ENCODE measurements at regions not wholly inside any gene's neighbourhood (a gene's known extent, or its start where the extent isn't known, plus 50 kb on each side); places are given as distances from the start of the nearest gene placed in this dataset.

GRCh38 chr7:54810401-54810800, 51.4 kb upstream of the SEC61G start:
- DNase-seq, result no peak

DNA sequence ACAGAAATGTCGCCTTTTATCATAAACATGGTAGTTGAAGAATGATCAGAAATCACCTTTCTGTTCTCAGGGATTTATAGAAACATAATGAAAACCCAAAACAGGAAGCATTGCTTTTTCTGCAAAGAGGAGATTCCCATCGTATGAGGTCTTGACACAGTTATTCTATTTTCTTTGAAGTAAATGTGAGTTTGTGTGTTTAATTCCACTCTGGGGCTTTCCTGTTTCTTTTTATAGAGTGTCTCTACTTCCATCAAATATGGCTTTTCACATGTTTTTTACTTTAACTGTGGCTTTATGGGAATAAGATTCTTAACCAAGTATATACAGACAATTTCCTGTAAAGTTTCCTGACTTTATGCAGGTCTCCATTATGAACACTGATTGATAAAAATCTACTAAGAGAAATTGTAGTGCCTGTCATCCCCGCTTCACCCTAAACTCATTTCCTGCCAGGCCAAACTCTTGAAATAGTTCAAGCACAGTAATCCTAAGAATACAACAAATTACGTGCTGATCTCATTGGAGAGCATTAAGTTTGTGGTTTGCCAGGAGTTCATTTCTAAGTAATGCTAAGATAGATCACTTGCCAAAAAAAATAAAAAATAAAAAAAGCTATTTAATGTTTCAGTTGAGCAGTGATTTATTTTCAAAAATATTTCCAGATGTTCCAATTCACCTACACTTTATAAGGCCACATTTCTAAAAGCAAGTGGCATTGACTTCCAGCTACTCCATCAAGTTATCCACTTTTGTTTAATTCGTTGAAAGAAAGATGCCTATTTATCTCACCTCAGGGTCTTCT, 52.2 kb upstream of the SEC61G start:
- DNase-seq, result no peak

- DNase-seq, result no peak
These were observed 52.8 kb upstream of the SEC61G start for GRCh38 chr7:54811846-54812254.

GRCh38 chr7:54812756-54813322, 53.8 kb upstream of the SEC61G start:
- DNase-seq, result no peak

DNA sequence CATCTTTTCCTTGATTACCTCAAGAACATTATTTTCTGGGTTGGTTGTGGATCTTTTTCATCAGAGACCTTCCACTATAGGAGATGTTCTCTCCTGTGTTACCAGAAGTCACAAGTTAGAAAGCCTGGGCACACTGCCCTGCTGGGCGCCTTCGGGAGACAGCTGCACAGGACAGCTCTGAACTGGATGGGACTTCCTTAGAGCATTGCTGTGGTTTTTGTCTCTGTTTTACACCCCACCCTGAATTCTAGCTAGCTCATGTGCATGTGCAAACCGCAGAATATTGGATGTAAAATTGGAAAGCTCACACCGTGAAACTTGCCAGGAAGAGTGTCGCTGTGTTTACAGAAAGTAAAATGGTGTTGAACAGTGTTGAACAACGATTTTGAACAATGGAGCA, 54.4 kb upstream of the SEC61G start:
- DNase-seq, result no peak

DNA sequence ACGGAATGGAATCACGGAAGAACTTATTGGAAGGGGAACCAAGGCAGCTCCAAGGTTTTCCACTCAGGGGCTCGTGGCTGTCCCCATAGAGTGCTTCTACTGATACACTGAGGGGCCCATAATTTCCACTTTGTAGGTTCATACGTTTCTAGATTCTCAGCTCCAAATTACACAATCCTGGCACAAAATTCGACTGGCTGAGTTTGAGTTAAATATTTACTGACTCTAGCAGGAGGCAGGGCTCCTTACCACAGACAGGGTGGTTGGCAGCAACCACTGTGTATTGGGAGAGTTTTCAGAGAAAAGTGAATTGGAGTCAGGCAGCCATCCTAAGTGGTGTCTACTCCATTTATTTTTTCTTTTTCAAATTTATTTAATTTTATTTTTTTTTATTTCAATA, 55.4 kb upstream of the SEC61G start:
- DNase-seq, result no peak

DNA sequence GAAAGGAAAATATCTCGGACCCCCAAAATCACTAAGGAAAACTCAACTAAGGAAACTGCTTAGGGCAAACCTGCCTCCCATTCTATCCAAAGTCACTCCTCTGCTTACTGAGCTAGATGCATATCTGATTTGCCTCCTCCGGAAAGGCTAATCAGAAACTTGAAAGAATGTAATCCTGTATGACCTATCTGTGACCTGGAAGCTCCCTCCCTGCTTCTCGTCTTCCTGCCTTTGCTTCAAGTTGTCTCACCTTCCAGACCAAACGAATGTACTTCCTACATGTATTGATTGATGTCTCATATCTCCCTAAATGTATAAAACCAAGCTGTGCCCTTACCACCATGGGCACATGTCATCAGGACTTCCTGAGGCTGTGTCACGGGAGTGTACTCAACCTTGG, 58.1 kb upstream of the SEC61G start:
- DNase-seq, result no peak

- DNase-seq, result peak; percentile 72 to 92 (median 82)
These were observed 64.8 kb upstream of the SEC61G start for GRCh38 chr7:54823776-54824175.

GRCh38 chr7:54824655-54825054, 65.6 kb upstream of the SEC61G start:
- no peak for DNase-seq

DNA sequence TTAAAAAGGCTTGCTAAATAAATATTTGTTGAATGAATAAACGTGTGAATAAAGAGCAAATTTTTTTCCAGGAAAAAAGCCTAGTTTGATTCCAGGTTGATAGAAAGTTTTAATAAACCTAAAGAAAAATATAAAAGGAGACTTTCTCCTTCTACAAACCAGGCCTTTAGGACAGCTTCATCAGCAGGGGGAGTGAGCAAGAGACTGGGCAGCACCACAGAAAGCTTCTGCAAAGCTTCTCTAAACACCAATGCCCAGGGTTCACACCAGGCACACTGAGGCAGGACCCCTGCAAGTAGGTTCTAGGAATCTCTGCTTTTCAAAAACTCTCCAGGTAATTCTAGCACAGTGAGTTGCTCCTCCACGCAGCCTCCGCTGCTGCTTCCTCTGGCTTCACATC, 66.4 kb upstream of the SEC61G start:
- DNase-seq, result no peak

DNA sequence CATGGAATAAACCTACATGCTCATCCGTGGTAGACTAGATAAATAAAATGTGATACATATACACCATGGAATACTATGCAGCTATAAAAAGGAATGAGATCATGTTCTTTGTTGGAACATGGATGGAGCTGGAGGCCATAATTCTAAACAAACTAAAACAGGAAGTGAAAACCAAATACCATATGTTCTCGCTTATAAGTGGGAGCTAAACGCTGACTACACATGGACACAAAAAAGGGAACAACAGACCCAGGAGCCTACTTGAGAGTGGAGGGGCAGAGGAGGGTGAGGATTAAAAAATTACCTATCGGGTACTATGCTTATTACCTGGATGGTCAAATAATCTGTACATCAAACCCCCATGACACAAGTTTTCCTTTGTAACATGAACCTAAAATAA, 68.7 kb upstream of the SEC61G start:
- peak in 3 of 4 experiments; percentile 19 to 72 (median 39) for DNase-seq

DNA sequence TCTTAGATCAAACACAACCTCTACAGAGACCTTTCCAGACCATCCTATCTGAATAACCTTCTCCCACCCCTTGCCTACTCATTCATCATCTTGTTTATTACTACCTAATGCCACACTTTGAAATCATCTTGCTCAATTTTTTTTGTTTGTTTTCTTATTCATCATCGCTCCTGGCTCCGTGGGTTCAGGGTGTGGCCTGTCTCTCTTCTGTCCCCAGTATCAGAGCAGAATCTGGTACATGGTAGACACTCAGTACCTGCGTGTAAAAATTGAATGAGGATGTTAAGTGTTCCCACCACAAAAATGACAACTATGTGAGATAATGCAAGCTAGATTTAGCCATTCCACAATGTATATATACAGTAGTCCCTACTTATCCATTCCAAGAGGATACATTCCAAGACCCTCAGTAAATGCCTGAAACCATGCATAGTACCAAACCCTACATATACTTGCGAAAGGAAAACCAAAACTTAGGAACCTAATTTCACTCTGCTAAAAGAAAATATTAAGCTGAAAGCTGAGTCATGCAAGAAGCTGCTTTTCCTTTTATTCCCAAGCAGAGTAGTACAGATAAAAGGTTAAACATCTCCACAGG, 72.1 kb upstream of the SEC61G start:
- no peak for DNase-seq

DNA sequence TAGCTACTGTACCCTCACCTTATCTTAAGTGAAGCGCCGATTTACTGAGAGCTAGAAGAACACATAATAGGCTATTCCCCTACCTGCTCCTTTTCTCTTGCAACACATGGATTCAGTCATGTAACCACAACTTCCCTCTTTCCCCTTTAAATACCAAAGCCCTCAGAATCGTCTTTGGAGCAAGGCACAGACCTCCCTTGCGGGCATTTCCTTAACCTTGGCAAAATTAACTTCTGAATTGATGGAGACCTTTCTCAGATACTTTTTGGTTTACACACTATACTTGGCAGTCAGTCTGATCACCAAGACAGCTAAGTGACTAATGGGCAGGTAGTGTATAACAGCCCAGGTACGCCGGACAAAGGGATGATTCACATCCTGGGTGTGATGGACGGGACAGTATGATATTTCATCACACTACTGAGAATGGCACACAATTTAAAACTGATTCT, 72.7 kb upstream of the SEC61G start:
- DNase-seq, result peak in 3 of 4 experiments; percentile 11 to 57 (median 40)

DNA sequence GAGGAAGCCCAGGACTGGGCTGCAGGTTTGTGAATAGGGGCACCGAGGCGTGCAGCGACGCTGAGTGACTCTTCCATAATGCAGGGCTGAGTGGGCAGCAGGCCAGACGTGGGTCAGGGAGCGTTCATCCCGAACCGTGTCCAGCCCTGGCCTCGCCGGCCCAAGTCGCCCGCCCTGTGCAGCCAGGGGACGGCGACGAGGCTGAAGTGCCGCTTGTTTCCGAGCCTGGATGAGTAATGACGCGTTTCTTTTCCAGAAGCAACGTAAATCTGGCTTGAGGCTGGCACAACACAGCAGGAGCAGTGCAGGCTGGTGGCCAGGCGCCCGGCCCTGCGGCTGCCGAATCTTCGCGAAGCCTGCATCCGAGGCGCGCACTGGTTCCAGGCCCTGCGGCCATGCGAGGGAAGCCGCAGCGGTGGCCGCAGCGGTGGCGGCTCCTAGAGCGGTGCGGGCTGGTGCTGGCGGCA, 74.0 kb upstream of the SEC61G start:
- no peak for DNase-seq

DNA sequence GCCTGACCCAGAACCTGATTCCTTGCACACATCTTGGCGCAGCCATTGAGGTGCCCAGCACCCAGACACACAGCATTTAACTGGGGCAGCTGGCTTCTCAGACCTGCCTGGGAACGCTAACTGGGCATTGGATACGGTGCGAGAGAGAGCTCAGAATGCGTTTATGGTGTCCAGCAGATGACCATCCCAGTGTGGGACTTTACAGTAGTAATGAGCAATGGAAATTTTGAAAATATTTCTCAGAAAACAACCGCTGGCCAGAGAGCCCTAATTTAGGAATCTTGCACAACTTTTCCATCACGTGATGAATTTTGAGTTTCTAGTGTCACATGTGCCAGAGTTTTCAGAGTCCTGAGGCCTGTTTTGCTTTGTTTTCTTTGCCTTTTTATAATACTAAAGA, 78.2 kb upstream of the SEC61G start:
- DNase-seq, result no peak

DNA sequence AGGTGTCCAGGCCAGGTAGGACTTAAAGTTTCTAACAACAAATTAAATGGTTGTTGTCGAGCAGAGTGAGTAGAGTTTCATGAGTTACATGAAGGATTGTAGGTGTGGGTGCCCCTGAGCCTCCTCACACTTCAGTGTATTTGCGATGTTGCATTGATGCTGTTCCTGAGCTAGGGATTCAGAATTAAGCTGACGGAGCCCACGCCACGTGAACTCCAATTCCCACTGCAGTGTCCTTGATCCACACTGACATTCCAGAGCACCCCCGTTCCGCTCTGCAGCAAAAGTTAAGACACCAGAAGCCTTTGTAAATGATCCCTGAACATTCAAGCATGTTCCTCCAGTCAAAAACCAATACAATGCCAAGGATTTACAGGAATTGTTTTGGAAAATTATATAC, 78.8 kb upstream of the SEC61G start:
- DNase-seq, result no peak

- DNase-seq, result no peak
These were observed 79.3 kb upstream of the SEC61G start for GRCh38 chr7:54838175-54838910.

DNA sequence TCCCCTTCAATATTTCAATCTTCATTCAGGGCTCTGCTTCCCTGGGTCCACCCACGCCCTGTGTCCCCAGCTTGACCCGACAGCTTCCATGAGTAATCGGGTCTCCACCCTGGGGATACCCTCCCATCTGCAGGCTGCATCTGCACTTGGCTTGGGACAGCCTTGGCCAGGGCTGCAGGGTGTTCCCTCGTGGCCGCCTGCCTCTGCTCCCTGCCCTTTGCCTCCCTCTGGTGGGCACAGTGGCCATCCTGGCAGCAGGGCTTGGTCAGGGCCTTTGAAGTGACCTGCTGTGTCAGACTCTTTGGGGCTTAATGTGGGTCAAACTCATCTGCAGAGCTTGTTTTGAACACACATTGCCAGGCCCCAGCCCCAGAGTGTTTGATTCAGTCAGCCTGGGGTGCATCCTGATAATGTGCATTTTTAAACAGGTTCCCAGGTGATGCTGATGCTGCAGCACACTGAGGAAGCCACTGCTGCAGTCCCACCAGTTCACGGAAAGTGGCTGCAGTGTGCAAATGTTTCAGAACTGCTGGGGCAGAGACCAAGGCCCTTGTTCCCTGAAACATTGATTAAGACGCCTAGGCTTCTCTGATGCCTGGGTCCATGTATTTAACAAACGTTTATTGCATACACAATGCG, 80.7 kb upstream of the SEC61G start:
- peak; percentile 21 to 79 (median 60) for DNase-seq

GRCh38 chr7:54841772-54842697, 83.0 kb upstream of the SEC61G start:
- DNase-seq, result peak; percentile 14 to 59 (median 48)

GRCh38 chr7:54843841-54844355, 84.9 kb upstream of the SEC61G start:
- no peak for DNase-seq

DNA sequence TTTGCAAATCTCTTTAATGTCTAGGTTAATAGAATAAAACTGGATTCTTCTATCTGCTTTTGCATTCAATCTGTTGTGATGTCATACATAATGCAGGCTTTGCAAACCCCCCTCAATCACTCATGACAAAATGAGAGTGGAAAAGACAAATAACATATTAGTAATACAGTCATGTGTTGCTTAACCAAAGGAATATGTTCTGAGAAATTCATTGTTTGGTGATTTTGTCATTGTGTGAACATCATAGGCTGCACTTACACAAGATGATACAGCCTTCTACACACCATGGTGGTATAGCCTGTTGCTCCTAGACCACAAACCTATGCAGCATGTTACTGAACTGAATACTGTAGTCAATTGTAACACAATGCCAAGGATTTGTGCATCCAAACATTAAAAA, 87.3 kb upstream of the SEC61G start:
- DNase-seq, result no peak

Data from suppressor macrophage (primary cell).